Caco-2 (cell line): ENCODE measurements at regions not wholly inside any gene's neighbourhood (a gene's known extent, or its start where the extent isn't known, plus 50 kb on each side); places are given as distances from the start of the nearest gene placed in this dataset.

Experiments
- BruUV-seq: library from RNA; stranded (reverse); fragments of 400-500 nt; replicated peaks from 2 replicates; lab custom pipeline; 2021; lab: Mats Ljungman, UMichigan
- CTCF ChIA-PET: fragments of 300-600 bp; sonication (Branson Sonifier 250); formaldehyde crosslinking; loops from one replicate; lab custom pipeline; 2022; ENCODE audit warnings: antibody characterized with exemption; lab: Charles Lee
- POLR2A ChIA-PET: fragments of 300-600 bp; sonication (Branson Sonifier 250); formaldehyde crosslinking; loops from one replicate; lab custom pipeline; 2022; ENCODE audit warnings: antibody characterized with exemption; lab: Charles Lee
- DNase-seq, 2 experiments: peaks; one replicate each; pipeline versions ENCODE4 v3.0.0 to v3.0.0-alpha.2; 2020 to 2022
- H3K27me3 ChIP-seq: replicated peaks from 2 replicates; pipeline ENCODE4 v1.6.0; 2011; ENCODE audit warnings: low read length; ENCODE audit not compliant: control insufficient read depth, insufficient read depth
- H3K36me3 ChIP-seq: 2 replicates; pipeline ENCODE4 v1.5.1; 2011; ENCODE audit warnings: low read length; ENCODE audit not compliant: control insufficient read depth, insufficient read depth
- H3K4me1 ChIP-seq: fragments of 250-450 bp; sonication (Bioruptor Pico); 2 replicates; pipeline ENCODE4 v1.5.1; 2020; ENCODE audit warnings: mild to moderate bottlenecking
- H3K4me3 ChIP-seq: 2 replicates; pipeline ENCODE4 v1.5.1; 2011; ENCODE audit warnings: low read depth, mild to moderate bottlenecking, control low read depth, low read length
- H3K9me3 ChIP-seq: fragments of 250-450 bp; sonication (Bioruptor Pico); 2 replicates; pipeline ENCODE4 v1.5.1; 2020; ENCODE audit warnings: mild to moderate bottlenecking, moderate library complexity
- H3K27ac Mint-ChIP-seq: one replicate; pipeline ENCODE4 v1.8.0; 2022; ENCODE audit warnings: mixed read lengths; ENCODE audit not compliant: unreplicated experiment
- H3K27me3 Mint-ChIP-seq: one replicate; pipeline ENCODE4 v1.8.0; 2022; ENCODE audit warnings: mixed read lengths; ENCODE audit not compliant: insufficient read depth, unreplicated experiment
- H3K36me3 Mint-ChIP-seq: one replicate; pipeline ENCODE4 v1.8.0; 2022; ENCODE audit warnings: mild to moderate bottlenecking, mixed read lengths; ENCODE audit not compliant: insufficient read depth, unreplicated experiment
- H3K4me1 Mint-ChIP-seq: one replicate; pipeline ENCODE4 v1.8.0; 2022; ENCODE audit warnings: low read depth, mixed read lengths; ENCODE audit not compliant: unreplicated experiment
- H3K4me3 Mint-ChIP-seq: one replicate; pipeline ENCODE4 v1.8.0; 2022; ENCODE audit warnings: mild to moderate bottlenecking, moderate library complexity, mixed read lengths; ENCODE audit not compliant: unreplicated experiment
- H3K9me3 Mint-ChIP-seq: one replicate; pipeline ENCODE4 v1.8.0; 2022; ENCODE audit warnings: mixed read lengths; ENCODE audit not compliant: unreplicated experiment
- intact Hi-C: fragments of 100-400 bp; cut with micrococcal nuclease; formaldehyde crosslinking; loops from one replicate; pipeline ENCODE4 v1.10.0; 2022; ENCODE audit not compliant: unreplicated experiment
- TF ChIP-seq, protein P1 (sequence below), 2 experiments: fragments of 200-600 bp in 1 of 2; IDR thresholded peaks; 1 replicate in 1 of 2; 2 replicates in 1 of 2; pipeline versions ENCODE4 v1.5.1 to v1.8.0; 2011 to 2022; ENCODE audit warnings: antibody characterized with exemption in 1 of 2, control low read depth in 1 of 2, inconsistent platforms in 1 of 2, low read depth in 1 of 2, low read length in 1 of 2, mild to moderate bottlenecking in 1 of 2, moderate library complexity in 1 of 2; ENCODE audit not compliant: insufficient read depth in 1 of 2, severe bottlenecking in 1 of 2, unreplicated experiment in 1 of 2

DNA sequence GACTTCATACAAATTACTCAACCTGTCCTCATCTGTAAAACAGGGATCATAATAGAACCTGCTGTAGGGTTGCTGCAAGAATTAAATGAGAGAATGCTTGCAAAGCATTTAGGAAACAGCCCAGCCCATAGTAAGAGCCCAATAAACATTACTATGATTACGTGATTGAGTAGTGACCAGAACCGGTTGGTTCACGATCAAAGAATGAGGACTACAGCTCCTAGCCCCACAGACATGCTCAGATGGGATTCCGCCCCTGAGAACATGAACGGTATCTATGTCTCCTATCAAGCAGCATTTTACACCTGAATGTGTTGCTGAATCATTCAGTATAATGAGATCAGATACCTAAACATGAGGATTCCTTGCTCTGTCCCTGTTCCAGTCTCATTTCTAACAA is 104.8 kb upstream of the ZNF648 start:
- Histone ChIP-seq H3K9me3 (no peaks in the 10 kb centered on the region; the same call in 1 of the 2 replicates), H3K27me3 (no peaks in the 10 kb centered on the region), H3K4me1 (no peaks in the 10 kb centered on the region), H3K36me3 (no peaks in the 10 kb centered on the region), H3K4me3 (no peak overlapping the region)
- H3K4me1 Mint-ChIP-seq = peaks cover 6% of the 10 kb centered on the region
- no TSS peak for BruUV-seq
- no peaks in the 10 kb centered on the region for H3K36me3 Mint-ChIP-seq
- no peak overlapping the region for H3K27ac Mint-ChIP-seq
- TF ChIP-seq, protein P1, sequence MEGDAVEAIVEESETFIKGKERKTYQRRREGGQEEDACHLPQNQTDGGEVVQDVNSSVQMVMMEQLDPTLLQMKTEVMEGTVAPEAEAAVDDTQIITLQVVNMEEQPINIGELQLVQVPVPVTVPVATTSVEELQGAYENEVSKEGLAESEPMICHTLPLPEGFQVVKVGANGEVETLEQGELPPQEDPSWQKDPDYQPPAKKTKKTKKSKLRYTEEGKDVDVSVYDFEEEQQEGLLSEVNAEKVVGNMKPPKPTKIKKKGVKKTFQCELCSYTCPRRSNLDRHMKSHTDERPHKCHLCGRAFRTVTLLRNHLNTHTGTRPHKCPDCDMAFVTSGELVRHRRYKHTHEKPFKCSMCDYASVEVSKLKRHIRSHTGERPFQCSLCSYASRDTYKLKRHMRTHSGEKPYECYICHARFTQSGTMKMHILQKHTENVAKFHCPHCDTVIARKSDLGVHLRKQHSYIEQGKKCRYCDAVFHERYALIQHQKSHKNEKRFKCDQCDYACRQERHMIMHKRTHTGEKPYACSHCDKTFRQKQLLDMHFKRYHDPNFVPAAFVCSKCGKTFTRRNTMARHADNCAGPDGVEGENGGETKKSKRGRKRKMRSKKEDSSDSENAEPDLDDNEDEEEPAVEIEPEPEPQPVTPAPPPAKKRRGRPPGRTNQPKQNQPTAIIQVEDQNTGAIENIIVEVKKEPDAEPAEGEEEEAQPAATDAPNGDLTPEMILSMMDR (IDR thresholded peaks at IDR 0.05; ENCODE audit: insufficient read depth in 1 of 2, low read depth in 1 of 2, low read length in 1 of 2, severe bottlenecking in 1 of 2, unreplicated experiment in 1 of 2) = no peak
- peaks cover 6% of the 10 kb centered on the region for H3K9me3 Mint-ChIP-seq
- POLR2A ChIA-PET = no interaction called here
- H3K4me3 Mint-ChIP-seq = no peak overlapping the region
- H3K27me3 Mint-ChIP-seq = no peaks in the 10 kb centered on the region
- intact Hi-C loops = no loop called here
- DNase-seq = no peak
- CTCF ChIA-PET = interaction anchor here (0.7 kb wide), 1 partner anchor 749 kb away, joined by 3 read pairs; no protein-coding TSS in a partner anchor

DNA sequence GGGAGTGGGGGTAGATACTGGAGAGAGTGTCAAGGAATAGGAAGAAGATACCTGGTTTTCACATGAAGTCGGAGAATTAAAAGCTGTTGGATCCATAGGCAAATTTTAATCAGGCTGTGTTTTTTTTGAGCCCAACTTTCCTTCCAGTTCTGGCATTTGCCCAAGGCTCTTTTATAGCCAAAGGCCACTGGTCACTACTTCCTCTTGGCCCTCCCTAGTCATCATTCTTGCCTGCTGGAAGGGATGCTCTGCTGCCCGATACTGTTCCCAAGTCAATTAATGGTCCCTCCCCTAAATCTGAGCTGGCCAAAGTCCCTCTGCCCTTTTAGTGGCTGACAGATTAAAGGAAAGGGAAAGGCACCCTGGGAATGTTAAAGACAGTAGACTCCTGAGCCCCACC is 102.8 kb upstream of the ZNF648 start:
- Mint-ChIP-seq H3K4me1 (no peaks in the 10 kb centered on the region), H3K27me3 (no peaks in the 10 kb centered on the region), H3K36me3 (no peaks in the 10 kb centered on the region), H3K4me3 (no peak overlapping the region), H3K27ac (no peak overlapping the region), H3K9me3 (peaks cover 12% of the 10 kb centered on the region)
- DNase-seq = no peak
- H3K9me3 ChIP-seq = peaks cover 3% of the 10 kb centered on the region; the same call in 1 of the 2 replicates
- H3K4me1 ChIP-seq = no peaks in the 10 kb centered on the region
- H3K4me3 ChIP-seq = no peak overlapping the region
- intact Hi-C loops = no loop called here
- ChIA-PET POLR2A (no interaction called here), CTCF (no interaction called here)
- no peaks in the 10 kb centered on the region for H3K36me3 ChIP-seq
- TF ChIP-seq, protein P1 (IDR thresholded peaks at IDR 0.05; ENCODE audit: insufficient read depth in 1 of 2, low read depth in 1 of 2, low read length in 1 of 2, severe bottlenecking in 1 of 2, unreplicated experiment in 1 of 2) = no peak
- no peaks in the 10 kb centered on the region for H3K27me3 ChIP-seq
- BruUV-seq = no TSS peak

- H3K4me1 ChIP-seq = no peaks in the 10 kb centered on the region
- CTCF ChIA-PET = no interaction called here
- no peak overlapping the region for H3K4me3 ChIP-seq
- H3K4me1 Mint-ChIP-seq = no peaks in the 10 kb centered on the region
- intact Hi-C loops = no loop called here
- no peaks in the 10 kb centered on the region for H3K36me3 ChIP-seq
- H3K27me3 Mint-ChIP-seq = no peaks in the 10 kb centered on the region
- no peaks in the 10 kb centered on the region for H3K27me3 ChIP-seq
- H3K27ac Mint-ChIP-seq = no peak overlapping the region
- POLR2A ChIA-PET = no interaction called here
- no peak overlapping the region for H3K4me3 Mint-ChIP-seq
- H3K9me3 Mint-ChIP-seq = peaks cover 12% of the 10 kb centered on the region
- BruUV-seq = no TSS peak
- DNase-seq = no peak
- H3K36me3 Mint-ChIP-seq = no peaks in the 10 kb centered on the region
- peaks cover 5% of the 10 kb centered on the region; the same call in 1 of the 2 replicates for H3K9me3 ChIP-seq
- TF ChIP-seq, protein P1 (IDR thresholded peaks at IDR 0.05; ENCODE audit: insufficient read depth in 1 of 2, low read depth in 1 of 2, low read length in 1 of 2, severe bottlenecking in 1 of 2, unreplicated experiment in 1 of 2) = no peak
Measured at GRCh38 chr1:182163821-182164223, 102.3 kb upstream of the ZNF648 start.
